ENCODE measurements at regions not wholly inside any gene's neighbourhood (a gene's known extent, or its start where the extent isn't known, plus 50 kb on each side); places are given as distances from the start of the nearest gene placed in this dataset.

GRCh38 chr11:15638386-15638787 lies 523.7 kb downstream of the INSC start:
- Mint-ChIP-seq H3K9me3 (no peaks in the 10 kb centered on the region), H3K36me3 (ENCODE audit: low read depth) (no peaks in the 10 kb centered on the region), H3K27ac (no peak overlapping the region), H3K27me3 (peaks cover 22% of the 10 kb centered on the region), H3K4me1 (ENCODE audit: low read depth) (no peaks in the 10 kb centered on the region), H3K4me3 (no peak overlapping the region)
- CTCF ChIA-PET, result no interaction called here
- Histone ChIP-seq H3K27me3 (ENCODE audit: control insufficient read depth in 1 of 2, insufficient read depth in 2 of 2, low read length in 2 of 2) (no peaks in the 10 kb centered on the region), H3K4me3 (ENCODE audit: low read length) (no peak overlapping the region), H3K9me3 (ENCODE audit: control insufficient read depth in 1 of 2, insufficient read depth in 1 of 2, low read length in 2 of 2) (peaks cover 0 to 6% of the 10 kb centered on the region in 2 experiments), H3K27ac (ENCODE audit: low read depth in 1 of 2, low read length in 2 of 2) (no peak overlapping the region), H3K36me3 (ENCODE audit: insufficient read depth, low read length) (no peaks in the 10 kb centered on the region), H3K4me1 (ENCODE audit: insufficient read depth, low read length) (no peaks in the 10 kb centered on the region)
- ATAC-seq (ENCODE audit: poor library complexity), result no peak
- TF ChIP-seq CTCF (IDR thresholded peaks at IDR 0.05), result no peak
- intact Hi-C loops (cut with DNase I, micrococcal nuclease), result no loop called here
- POLR2A ChIA-PET, result no interaction called here
- no peak for DNase-seq

- Mint-ChIP-seq H3K9me3 (no peaks in the 10 kb centered on the region), H3K4me3 (no peak overlapping the region), H3K36me3 (ENCODE audit: low read depth) (no peaks in the 10 kb centered on the region), H3K27me3 (peaks cover 24% of the 10 kb centered on the region), H3K4me1 (ENCODE audit: low read depth) (no peaks in the 10 kb centered on the region), H3K27ac (no peak overlapping the region)
- DNase-seq (no peak), ATAC-seq (ENCODE audit: poor library complexity) (no peak)
- H3K27ac ChIP-seq (ENCODE audit: low read depth in 1 of 2, low read length in 2 of 2), result no peak overlapping the region
- no peaks in the 10 kb centered on the region for H3K4me1 ChIP-seq (ENCODE audit: insufficient read depth, low read length)
- no peak overlapping the region for H3K4me3 ChIP-seq (ENCODE audit: low read length)
- H3K9me3 ChIP-seq (ENCODE audit: control insufficient read depth in 1 of 2, insufficient read depth in 1 of 2, low read length in 2 of 2), result peaks cover 0 to 6% of the 10 kb centered on the region in 2 experiments
- H3K36me3 ChIP-seq (ENCODE audit: insufficient read depth, low read length), result no peaks in the 10 kb centered on the region
- no peaks in the 10 kb centered on the region for H3K27me3 ChIP-seq (ENCODE audit: control insufficient read depth in 1 of 2, insufficient read depth in 2 of 2, low read length in 2 of 2)
- ChIA-PET CTCF (no interaction called here), POLR2A (no interaction called here)
- no peak for TF ChIP-seq CTCF (IDR thresholded peaks at IDR 0.05)
- intact Hi-C loops (cut with DNase I, micrococcal nuclease), result loop anchor here in 1 of 2 experiments (10.0 kb wide), 1 partner anchor 974 kb away; no protein-coding TSS in a partner anchor
Observed at GRCh38 chr11:15640318-15640717, 525.6 kb downstream of the INSC start.

- no peaks in the 10 kb centered on the region for H3K27me3 ChIP-seq (ENCODE audit: control insufficient read depth in 1 of 2, insufficient read depth in 2 of 2, low read length in 2 of 2)
- peaks cover 0 to 6% of the 10 kb centered on the region in 2 experiments for H3K9me3 ChIP-seq (ENCODE audit: control insufficient read depth in 1 of 2, insufficient read depth in 1 of 2, low read length in 2 of 2)
- no peaks in the 10 kb centered on the region for H3K36me3 Mint-ChIP-seq (ENCODE audit: low read depth)
- TF ChIP-seq CTCF (IDR thresholded peaks at IDR 0.05), result no peak
- no peaks in the 10 kb centered on the region for H3K9me3 Mint-ChIP-seq
- no peaks in the 10 kb centered on the region for H3K36me3 ChIP-seq (ENCODE audit: insufficient read depth, low read length)
- H3K4me1 Mint-ChIP-seq (ENCODE audit: low read depth), result no peaks in the 10 kb centered on the region
- intact Hi-C loops (cut with DNase I, micrococcal nuclease), result loop anchor here in 1 of 2 experiments (10.0 kb wide), 1 partner anchor 973 kb away; no protein-coding TSS in a partner anchor
- CTCF ChIA-PET, result interaction anchor here (1.4 kb wide), 1 partner anchor 10 kb away, joined by 3 read pairs; no protein-coding TSS in a partner anchor
- no peak overlapping the region for H3K4me3 Mint-ChIP-seq
- no peak for DNase-seq
- no peaks in the 10 kb centered on the region for H3K4me1 ChIP-seq (ENCODE audit: insufficient read depth, low read length)
- no peak for ATAC-seq (ENCODE audit: poor library complexity)
- H3K27me3 Mint-ChIP-seq, result peaks cover 17% of the 10 kb centered on the region
- H3K4me3 ChIP-seq (ENCODE audit: low read length), result no peak overlapping the region
- H3K27ac ChIP-seq (ENCODE audit: low read depth in 1 of 2, low read length in 2 of 2), result no peak overlapping the region
- no peak overlapping the region for H3K27ac Mint-ChIP-seq
- POLR2A ChIA-PET, result no interaction called here
Observed at GRCh38 chr11:15641271-15642045, 526.7 kb downstream of the INSC start.
